ENCODE measurements at regions not wholly inside any gene's neighbourhood (a gene's known extent, or its start where the extent isn't known, plus 50 kb on each side); places are given as distances from the start of the nearest gene placed in this dataset.
A peak's percentile ranks its signal among the peaks of the same experiment; 100 is the strongest.
"Not testable (repeated sequence)": the region's sequence is repeated elsewhere in the genome, so short reads cannot be mapped to it uniquely, and the experiment has no call there.

DNA sequence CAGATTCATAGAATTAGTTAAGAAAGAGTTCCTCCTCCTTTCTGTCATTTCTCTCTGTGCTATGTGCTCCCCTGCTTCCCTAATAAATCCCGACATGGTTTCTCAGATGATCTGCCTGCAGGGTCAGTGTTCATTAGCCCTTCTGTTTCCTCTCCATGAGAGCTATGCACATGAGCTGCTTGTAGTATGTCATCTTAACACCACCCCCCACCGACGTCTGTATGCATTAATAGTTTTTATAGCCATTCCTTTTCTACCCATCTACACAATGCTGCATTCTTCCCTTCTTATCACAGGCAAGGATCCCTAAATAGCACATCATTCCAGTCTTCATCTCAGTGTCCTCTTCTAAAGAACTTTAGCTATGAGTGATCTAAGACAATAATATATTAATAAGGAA lies 809.1 kb downstream of the ANKRD7 start:
- DNase-seq (ENCODE audit: insufficient read length, low spot score) (no peak), FAIRE-seq (no peak)

DNA sequence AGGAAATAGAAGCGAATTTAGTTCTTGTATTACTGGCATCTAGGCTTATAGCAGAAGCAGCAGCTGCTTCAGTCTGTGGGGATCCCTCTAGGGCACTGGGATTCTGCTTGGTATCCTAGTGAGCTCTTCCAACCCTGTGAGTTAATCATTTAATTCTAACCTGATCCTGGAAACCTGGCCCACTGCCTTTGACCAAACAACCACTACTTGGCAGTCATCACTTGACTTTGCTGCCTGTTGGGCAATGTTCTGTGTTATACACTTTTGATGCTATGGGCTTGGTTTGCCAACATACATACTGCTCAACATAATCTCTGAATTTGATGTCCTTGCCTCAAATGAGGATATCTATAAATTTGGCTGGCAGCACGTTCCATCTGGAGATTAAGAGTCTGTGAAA lies 813.4 kb downstream of the ANKRD7 start:
- no peak for FAIRE-seq

DNA sequence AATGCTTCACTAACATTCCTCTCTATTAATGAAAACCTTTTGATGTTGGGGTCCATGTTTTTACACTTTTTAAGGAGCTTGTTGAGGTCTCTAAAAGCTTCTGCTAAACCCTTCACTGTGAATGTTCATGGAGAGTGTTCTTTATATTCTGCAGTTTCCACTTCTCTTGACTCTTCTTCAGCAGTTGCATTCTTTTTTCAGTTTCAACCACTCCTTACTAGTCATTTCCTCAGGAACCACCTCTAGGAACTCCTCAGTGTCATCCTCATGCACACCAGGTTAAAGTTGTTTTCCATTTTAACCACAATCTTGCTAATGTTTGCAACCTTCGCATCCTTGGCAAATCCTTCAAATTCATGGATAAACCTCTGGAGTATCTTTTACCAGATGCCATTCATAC lies 821.6 kb downstream of the ANKRD7 start:
- no peak for DNase-seq (ENCODE audit: insufficient read length, low spot score)
- FAIRE-seq, result no peak

More for the DNA sequence above, 813.4 kb downstream of the ANKRD7 start:
- no peak for DNase-seq (ENCODE audit: insufficient read length, low spot score)

DNA sequence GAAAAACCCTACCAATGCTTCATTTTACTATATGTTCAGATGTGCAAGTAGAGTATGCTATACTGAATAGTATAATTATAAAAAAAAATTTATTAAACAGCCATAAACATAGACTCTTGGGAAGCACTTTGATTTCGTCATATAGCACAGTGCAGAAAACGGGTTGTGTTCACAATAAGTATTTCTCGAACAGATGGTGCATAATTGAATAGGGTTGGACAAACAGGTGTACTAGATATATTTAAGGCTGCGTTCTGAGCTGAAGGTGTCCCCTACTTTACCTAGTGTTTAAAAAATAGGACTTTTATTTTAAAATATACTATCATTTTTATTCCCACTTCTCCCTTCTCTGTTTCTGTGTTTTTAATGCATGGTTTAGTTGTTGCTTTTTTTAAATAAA lies 841.5 kb downstream of the ANKRD7 start:
- FAIRE-seq, result no peak
- DNase-seq (ENCODE audit: insufficient read length, low spot score), result no peak

DNA sequence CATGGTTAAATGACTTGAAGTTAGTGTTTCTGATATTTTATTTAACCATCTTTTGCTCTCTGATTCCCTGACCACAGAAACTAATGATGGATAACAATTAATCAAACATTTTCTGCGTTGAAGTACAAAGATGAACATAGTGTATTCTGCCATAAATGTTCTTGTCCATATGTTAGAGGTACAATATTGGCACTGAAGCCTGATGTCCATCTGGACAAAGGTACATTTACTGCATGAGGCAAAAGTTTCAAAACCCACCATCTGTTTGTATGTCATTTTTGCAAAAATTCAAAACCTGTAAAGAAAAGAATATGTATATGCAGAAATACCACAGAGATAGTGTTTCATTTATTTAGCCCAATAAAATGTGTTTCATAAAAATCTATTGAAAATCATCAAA lies 861.5 kb downstream of the ANKRD7 start:
- FAIRE-seq (no peak), DNase-seq (ENCODE audit: insufficient read length, low spot score) (no peak)

DNA sequence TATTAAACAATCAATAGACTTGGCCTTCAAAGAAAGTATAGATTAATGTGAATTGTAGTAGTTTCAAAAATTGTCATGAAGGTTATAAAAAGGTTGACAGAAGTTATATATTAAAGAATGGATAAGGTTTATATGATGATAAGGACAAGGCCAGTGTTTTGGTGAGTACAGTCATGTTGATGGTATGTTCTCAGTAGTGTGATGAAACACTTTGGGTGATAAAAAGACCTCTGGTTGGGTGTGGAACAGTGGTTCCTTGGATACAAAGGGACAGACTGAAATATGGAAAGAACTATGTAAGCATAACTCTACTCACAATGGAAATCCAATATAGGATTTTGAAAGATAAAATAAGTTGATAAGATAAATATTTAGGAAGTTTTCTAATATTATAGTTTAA lies 866.3 kb downstream of the ANKRD7 start:
- FAIRE-seq (no peak), DNase-seq (ENCODE audit: insufficient read length, low spot score) (no peak)

DNA sequence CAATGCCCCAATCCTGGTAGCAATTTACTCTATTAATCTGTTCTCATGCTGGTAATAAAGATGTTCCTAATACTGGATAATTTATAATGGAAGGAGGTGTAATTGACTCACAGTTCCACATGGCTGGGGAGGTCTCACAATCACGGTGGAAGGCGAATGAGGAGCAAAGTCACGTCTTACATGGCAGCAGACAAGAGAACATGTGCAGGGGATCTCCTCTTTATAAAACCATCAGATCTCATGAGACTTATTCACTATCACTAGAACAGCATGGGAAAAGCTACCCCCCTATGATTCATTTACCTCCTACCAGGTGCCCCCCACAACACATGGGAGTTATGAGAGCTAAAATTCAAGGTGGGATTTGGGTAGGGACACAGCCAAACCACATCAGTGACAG lies 872.2 kb downstream of the ANKRD7 start:
- DNase-seq (ENCODE audit: insufficient read length, low spot score) (no peak), FAIRE-seq (no peak)

DNA sequence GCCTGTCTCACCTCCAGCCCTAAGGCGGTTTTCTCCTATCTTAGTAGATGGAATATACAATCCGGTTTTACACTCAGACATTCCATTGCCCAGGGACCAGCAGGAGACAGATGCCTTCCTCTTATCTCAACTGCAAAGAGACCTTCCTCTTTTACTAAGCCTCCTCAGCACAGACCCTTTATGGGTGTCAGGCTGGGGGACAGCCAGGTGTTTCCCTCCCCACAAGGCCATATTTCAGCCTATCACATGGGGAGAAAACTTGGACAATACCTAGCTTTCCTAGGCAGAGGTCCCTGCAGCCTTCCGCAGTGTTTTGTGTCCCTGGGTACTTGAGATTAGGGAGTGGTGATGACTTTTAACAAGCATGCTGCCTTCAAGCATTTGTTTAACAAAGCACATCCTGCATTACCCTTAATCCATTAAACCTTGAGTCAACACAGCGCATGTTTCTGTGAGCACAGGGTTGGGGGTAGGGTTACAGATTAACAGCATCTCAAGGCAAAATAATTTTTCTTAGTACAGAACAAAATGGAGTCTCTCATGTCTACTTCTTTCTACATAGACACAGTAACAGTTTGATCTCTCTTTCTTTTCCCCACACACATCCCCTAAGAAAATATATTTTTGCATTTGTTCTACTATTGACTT lies 876.2 kb downstream of the ANKRD7 start:
- FAIRE-seq; DNase-seq (ENCODE audit: insufficient read length, low spot score): not testable (repeated sequence)

DNA sequence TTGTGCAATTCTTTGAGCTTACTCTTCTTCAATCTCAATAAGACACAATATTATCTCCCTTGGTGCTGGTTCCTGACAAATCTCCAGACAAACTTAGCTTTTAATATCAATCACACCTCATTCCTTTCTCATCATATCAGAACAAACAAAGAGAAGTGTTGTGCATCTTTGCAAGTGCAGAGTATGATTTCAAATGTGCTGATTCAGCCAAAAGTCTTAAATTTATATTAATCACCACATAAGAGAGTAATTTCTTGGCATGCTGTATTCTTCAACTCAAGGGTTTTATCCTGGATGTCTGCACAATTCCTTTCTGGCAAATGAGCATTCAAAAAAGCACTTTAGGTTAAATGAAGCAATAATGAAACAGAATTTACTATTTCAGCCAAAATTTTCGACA lies 877.8 kb downstream of the ANKRD7 start:
- DNase-seq (ENCODE audit: insufficient read length, low spot score), result no peak
- FAIRE-seq, result no peak

DNA sequence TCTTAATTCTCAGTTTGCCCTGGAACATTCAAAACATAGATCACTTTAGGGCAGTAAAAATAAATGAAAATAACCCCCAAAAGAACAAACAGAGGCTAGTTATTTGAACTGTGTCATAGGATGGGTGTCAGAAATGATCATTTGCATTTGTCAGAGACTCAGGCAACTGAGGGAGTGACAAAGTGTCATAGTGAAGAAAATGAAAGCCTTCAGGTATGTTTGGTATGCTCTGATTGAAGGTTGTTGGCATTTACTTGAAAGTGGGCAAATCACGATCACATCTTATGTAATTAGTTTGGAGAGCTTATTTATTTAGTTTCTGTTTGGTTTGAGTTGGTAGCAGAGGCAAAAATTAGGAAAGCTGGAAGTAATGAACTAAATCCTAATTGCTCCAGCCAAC lies 880.9 kb downstream of the ANKRD7 start:
- no peak for DNase-seq (ENCODE audit: insufficient read length, low spot score)
- no peak for FAIRE-seq

DNA sequence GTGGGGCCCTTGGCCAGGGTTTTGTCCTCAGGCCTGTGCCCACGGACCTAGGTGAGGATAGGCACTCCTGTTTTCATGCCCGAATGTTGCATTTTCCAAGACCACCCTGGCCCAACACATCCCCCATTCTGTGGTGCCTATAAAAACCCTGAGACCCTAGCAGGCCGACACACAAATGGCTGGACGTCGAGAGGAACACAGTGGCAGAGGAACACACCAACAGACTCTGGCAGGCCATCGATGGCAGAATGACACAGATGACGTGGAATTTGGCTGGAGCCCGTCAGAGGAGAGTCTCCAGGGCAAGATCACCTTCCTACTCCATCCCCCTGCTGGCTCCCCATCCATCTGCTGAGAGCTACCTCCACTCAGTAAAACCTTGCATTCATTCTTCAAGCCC lies 898.8 kb downstream of the ANKRD7 start:
- DNase-seq (ENCODE audit: insufficient read length, low spot score) (no peak), FAIRE-seq (no peak)

DNA sequence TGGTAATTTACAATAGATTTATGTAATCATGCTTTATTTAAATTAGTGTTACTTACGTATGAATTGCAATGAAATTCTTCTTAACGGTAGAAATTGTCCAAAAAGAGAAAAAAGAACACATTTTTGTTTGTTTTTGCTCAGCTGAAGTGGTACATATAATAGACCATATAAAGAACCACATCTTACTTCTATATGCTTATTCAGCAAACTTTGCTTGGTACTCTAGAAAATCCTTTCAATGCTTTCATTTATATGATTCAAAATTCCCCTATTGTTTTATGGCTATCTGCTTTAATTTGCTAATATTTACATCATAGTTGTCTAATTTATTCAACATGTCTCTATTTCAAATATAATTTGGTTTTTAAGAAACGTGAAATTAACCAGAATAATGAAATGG lies 903.2 kb downstream of the ANKRD7 start:
- DNase-seq (ENCODE audit: insufficient read length, low spot score), result no peak
- FAIRE-seq, result no peak

DNA sequence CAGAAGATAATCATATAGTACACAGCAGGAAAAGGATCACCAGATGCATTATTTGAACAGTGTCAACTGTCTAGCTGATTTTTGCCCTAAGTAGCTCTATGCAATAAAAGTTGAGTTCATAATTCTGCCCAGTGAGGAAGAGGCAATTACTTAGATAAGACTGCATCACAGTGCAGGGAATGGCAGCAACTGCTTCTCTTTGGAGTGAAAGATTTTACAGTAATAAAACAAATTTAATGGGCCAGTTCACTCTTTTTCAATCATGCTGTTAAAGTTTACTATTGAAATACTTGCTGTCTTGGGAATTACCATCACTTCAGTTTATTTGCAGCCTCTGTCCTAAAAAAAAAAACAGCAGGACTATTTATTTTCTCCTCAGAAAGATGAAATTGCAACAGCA lies 907.9 kb downstream of the ANKRD7 start:
- no peak for FAIRE-seq
- DNase-seq (ENCODE audit: insufficient read length, low spot score), result no peak

DNA sequence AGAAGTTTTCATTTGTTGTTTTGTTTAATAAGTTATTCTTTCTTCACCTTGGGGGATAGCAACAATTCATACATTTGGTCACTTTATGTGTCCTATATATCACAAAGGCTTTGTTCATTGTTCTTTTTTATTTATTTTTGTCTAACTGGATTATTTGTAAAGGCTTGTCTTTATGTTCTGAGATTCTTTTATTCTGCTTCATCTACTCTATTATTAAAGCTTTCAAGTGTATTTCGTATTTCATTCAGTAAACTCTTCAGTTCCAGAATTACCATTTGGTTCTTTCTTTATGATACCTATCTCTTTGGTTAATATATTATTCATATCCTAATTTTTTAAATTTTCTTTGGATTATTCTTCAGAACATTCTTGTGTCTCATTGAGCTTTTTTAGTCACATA lies 942.9 kb downstream of the ANKRD7 start:
- FAIRE-seq (no peak), DNase-seq (ENCODE audit: insufficient read length, low spot score) (no peak)

DNA sequence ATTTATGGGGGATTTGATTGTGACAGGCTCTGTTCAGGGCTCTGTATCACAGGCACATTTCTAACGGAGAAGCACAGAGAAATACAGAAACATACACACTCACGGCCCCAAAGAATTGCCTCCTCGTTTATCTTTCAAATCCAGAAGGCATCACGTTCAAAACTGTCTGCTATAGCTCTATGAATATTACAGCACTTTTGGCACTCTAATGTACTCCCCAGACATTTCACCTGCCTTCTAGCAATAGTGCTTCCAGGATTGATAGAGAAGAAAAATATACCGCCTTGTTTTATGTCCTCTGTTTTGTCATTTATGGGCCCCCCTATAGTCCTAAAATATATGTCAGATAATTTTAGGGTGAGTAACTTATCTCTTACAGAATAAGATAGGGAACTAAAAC lies 947.5 kb downstream of the ANKRD7 start:
- FAIRE-seq, result no peak

DNA sequence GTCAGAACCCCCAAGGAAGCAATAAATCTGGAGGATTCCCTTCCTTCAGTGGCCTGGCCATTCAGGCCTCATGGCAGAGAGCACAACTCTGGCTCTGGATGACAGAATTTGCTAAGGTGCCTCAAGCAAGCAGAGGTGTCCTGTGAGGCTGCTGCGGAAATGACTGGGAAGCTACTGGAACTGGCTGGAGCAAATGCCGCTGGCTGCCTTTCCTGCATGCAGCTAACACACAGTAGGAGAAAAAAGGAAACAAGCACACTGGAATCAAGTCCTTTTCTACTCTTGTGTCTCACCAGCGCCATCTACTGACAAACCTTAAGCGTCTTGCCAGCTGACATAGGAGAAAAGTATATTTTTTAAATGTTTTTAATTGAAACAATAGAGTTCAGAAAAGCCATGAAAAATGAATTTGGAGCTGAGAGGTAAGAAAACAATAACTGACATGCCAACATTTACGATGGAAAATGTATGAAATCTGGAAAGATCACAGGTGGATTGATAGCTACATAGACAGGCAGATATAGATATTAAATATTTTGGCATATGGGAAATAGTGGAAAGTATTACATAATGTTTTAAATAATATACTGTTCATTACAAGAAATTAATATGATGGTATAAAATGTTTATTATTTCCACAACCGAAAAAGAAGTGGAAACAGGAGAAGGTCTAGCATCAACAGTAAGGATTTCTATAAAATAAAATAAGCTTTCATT lies 951.6 kb downstream of the ANKRD7 start:
- FAIRE-seq (peak; percentile 71), DNase-seq (ENCODE audit: insufficient read length, low spot score) (peak; percentile 2)

More for the DNA sequence above, 947.5 kb downstream of the ANKRD7 start:
- no peak for DNase-seq (ENCODE audit: insufficient read length, low spot score)

DNA sequence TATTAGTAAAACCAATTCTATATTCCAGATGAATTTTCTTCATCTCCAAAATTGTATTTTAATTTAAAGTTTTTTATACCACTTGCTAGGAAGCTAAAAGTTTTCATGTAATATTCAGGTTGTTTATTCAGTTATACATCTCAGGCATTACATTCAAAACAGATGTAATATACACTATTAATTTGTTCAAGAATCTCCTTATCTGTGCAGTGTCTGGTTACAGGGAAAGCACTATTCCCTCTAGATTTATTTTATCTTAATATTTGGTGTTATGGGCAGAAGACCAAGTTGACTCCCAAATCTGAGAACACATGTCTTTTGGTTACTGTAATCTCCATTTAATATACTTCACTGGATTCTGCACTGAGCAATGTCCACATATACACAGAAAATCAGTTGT lies 953.4 kb downstream of the ANKRD7 start:
- FAIRE-seq, result no peak

DNA sequence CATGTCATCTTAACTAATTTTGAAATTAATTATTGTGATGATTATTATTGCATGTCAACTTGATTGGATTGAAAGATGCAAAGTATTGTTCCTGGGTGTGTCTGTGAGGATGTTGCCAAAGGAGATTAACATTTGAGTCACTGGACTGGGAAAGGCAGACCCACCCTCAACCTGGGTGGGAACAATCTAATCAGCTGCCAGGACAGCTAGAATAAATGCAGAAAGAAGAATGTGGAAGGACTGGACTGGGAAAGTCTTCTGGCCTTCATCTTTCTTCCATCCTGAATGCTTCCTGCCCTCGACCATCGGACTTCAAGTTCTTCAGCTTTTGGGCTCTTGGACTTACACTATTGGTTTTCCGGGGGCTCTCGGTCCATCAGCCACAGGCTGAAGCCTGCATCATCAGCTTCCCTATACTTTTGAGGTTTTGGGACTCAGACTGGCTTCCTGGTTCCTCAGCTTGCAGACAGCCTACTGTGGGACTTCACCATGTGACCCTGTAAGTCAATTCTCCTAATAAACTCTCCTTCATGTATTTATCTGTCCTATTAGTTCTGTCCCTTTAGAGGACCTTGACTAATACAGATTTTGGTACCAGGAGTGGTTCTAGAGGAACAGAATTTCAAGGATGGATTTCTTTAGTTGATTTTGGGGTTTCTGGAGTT lies 959.8 kb downstream of the ANKRD7 start:
- DNase-seq (ENCODE audit: insufficient read length, low spot score) (no peak), FAIRE-seq (no peak)

More for the DNA sequence above, 953.4 kb downstream of the ANKRD7 start:
- no peak for DNase-seq (ENCODE audit: insufficient read length, low spot score)

DNA sequence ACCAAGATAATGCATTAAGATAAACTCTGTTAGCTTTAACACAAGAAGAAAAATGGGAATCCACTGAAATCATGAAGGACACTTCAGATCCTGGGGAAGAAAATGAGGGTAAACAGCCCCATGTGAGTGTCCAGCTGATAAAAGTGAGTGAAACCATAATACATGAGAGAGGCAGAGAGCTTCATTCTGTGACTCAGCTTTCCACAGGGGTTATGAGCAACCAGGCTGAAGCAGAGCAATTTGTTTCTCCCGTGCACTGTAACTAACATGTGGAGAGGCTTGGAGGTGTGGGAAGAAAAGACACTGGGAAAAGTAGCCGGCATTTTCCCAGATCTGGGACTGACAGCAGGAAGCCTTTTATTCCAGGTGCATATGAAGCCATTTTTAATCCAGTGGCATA lies 971.7 kb downstream of the ANKRD7 start:
- no peak for DNase-seq (ENCODE audit: insufficient read length, low spot score)
- no peak for FAIRE-seq

DNA sequence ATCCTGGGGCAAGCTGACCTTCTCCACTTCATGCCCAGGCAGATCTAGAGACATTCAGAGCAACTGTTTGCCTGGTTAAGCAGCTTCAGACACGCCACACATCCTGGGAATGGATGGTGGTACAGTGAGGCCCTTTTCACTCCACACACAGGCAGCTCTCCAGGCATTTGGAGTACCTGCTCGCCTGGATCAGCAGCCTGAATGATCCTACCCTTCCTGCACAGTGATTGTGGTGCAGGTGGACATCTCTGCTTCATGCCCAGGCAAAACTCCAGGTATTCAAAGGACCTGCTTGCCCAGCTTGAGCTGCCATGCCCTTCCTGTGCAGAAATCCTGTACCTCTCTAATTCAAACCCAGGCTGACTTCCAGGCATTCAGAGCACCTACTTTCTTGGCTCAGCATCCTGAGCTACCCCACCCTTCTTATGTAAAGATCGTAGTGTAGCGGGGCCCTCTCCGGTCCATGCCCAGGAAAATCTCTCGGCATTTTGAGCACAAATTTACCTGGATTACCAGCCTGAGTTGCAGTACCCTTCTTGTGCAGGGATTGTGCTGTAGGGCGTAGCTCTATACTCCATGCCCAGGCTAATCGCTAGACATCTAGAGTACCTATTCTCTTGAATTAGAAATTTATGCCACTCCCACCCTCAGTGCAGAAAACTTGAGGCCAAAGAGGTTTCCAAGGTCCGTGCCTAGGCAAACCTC lies 972.8 kb downstream of the ANKRD7 start:
- DNase-seq (ENCODE audit: insufficient read length, low spot score), result no peak
- no peak for FAIRE-seq

DNA sequence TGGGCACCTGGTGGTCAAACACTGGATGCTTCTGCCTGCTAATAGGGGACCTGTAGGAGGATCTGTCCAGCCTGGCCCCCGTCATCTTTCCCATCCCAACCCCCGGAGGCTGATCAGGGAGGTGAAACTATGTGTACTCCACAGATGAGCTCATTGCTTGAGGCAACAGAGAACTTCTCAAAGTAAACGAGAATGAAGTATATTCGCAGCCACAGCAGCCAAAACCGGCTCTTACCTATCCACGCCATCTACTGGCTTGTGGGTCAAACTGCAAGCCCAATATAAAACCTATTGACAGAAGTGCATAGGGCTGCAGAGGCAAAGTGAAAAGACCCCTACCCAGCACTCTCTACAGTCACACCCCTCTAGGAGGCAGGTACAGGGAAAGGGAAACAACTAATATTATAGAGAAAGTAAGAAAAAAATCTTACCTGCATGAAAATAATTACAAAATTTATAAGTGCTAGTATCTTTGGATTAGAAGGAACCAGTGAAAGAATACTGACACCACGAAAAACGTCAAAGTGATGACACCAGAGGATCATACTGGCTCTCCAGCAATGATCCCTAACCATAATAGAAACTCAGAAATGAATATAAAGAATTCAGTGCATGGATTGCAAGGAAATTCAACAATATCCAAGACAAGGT lies 973.5 kb downstream of the ANKRD7 start:
- DNase-seq (ENCODE audit: insufficient read length, low spot score), result no peak
- peak; percentile 4 for FAIRE-seq
